Nephron progenitor cell (in vitro differentiated cells): ENCODE measurements at regions not wholly inside any gene's neighbourhood (a gene's known extent, or its start where the extent isn't known, plus 50 kb on each side); places are given as distances from the start of the nearest gene placed in this dataset.

ENCODE experiments used
- DNase-seq: peaks from one replicate; pipeline ENCODE4 v3.0.0; 2021
- H3K27ac Mint-ChIP-seq: 2 replicates; pipeline ENCODE4 v1.8.0; 2021; ENCODE audit warnings: mild to moderate bottlenecking, moderate library complexity, mixed read lengths
- H3K27me3 Mint-ChIP-seq: 2 replicates; pipeline ENCODE4 v1.8.0; 2021; ENCODE audit warnings: mild to moderate bottlenecking, low read depth, mixed read lengths; ENCODE audit not compliant: poor library complexity
- H3K36me3 Mint-ChIP-seq: 2 replicates; pipeline ENCODE4 v1.8.0; 2021; ENCODE audit warnings: low read depth, mixed read lengths
- H3K4me1 Mint-ChIP-seq: 2 replicates; pipeline ENCODE4 v1.8.0; 2021; ENCODE audit warnings: mixed read lengths
- H3K4me3 Mint-ChIP-seq: 2 replicates; pipeline ENCODE4 v1.8.0; 2021; ENCODE audit warnings: mild to moderate bottlenecking, moderate library complexity, mixed read lengths
- H3K9me3 Mint-ChIP-seq: 2 replicates; pipeline ENCODE4 v1.8.0; 2021; ENCODE audit warnings: mild to moderate bottlenecking, moderate library complexity, mixed read lengths
- TF ChIP-seq, protein P1 (sequence below): fragments of 200-600 bp; sonication (generic); IDR thresholded peaks from 2 replicates; pipeline ENCODE4 v1.5.0; 2021; ENCODE audit warnings: antibody characterized with exemption

DNA sequence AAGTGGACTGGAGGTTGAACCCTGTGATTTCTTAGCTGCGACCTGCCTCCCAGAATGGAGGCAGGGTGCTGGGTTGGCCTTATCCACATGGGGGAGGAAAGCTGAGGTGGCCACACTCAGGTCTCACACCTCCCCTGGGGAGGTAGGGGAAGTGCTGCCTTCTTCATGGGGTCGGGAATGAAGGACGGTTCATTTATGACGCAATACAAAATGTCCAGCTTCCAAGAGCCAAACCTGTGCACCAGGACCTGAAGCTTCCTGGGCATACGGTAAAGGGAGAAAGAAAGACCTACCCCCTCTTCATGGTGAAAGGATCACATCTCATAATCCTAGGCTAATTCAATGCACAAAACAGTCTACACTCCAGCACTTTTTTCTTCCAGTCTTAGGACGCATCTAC is 150.6 kb upstream of the CDYL start:
- Mint-ChIP-seq H3K27ac (no peak overlapping the region), H3K36me3 (no peaks in the 10 kb centered on the region), H3K27me3 (no peaks in the 10 kb centered on the region), H3K4me1 (no peaks in the 10 kb centered on the region), H3K4me3 (no peak overlapping the region), H3K9me3 (peaks cover 32% of the 10 kb centered on the region)
- DNase-seq, result no peak
- TF ChIP-seq, protein P1, sequence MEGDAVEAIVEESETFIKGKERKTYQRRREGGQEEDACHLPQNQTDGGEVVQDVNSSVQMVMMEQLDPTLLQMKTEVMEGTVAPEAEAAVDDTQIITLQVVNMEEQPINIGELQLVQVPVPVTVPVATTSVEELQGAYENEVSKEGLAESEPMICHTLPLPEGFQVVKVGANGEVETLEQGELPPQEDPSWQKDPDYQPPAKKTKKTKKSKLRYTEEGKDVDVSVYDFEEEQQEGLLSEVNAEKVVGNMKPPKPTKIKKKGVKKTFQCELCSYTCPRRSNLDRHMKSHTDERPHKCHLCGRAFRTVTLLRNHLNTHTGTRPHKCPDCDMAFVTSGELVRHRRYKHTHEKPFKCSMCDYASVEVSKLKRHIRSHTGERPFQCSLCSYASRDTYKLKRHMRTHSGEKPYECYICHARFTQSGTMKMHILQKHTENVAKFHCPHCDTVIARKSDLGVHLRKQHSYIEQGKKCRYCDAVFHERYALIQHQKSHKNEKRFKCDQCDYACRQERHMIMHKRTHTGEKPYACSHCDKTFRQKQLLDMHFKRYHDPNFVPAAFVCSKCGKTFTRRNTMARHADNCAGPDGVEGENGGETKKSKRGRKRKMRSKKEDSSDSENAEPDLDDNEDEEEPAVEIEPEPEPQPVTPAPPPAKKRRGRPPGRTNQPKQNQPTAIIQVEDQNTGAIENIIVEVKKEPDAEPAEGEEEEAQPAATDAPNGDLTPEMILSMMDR, result no peak

DNA sequence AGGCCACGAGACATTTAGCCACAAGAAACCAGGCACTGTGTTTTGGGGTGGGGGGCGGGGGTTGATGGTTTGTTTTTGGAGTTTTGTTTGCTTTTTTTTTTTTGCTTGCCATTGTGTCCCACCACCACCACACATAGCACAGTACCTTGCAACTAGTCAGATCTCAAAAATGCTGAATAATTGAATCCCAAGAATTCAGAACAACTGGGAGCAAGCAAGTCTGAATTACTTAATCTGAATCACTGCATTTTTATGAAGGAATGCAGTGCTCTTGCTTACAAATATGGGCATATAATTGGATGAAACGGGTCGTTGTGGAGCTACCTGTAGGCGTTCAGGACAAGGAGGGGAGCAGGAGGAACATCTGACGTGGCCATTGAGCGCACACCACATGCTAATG is 151.5 kb upstream of the CDYL start:
- H3K4me1 Mint-ChIP-seq, result no peaks in the 10 kb centered on the region
- DNase-seq, result no peak
- no peak overlapping the region for H3K27ac Mint-ChIP-seq

DNA sequence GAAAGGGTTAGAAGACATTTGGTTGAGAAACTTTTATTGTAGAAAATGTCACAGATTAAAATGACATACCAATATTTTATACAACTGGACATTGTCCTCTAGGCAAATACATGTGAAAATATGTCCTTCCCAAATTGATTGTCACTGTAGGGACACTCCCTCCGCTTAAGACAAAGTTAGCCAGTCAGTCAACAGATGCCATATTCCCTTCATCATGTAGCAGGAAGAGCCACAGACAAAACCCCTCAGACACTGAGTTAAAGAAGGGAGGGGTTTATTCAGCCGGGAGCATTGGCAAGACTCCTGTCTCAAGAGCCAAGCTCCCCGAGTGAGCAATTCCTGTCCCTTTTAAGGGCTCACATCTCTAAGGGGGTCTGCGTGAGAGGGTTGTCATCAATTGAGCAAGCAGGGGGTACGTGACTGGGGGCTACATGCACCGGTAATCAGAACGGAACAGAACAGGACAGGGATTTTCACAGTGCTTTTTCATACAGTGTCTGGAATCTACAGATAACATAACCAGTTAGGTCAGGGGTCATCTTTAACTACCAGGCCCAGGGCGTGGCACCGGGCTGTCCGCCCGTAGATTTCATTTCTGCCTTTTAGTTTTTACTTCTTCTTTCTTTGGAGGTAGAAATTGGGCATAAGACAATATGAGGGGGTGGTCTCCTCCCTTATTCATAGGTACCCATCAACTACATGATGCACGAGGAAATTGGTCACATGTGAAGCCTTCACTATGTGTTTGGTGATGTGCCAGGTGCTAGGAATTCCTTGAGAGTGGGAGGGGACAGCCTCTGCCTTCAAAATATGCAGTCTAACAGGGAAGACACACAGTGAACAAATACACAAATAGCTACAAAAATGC is 155.7 kb upstream of the CDYL start:
- TF ChIP-seq, protein P1, result no peak
- H3K27ac Mint-ChIP-seq, result no peak overlapping the region
- H3K4me3 Mint-ChIP-seq, result no peak overlapping the region
- H3K9me3 Mint-ChIP-seq, result peaks cover 14% of the 10 kb centered on the region
- DNase-seq, result no peak
- H3K36me3 Mint-ChIP-seq, result no peaks in the 10 kb centered on the region
- no peaks in the 10 kb centered on the region for H3K27me3 Mint-ChIP-seq
- H3K4me1 Mint-ChIP-seq, result no peaks in the 10 kb centered on the region

More for the DNA sequence above, 151.5 kb upstream of the CDYL start:
- H3K4me3 Mint-ChIP-seq, result no peak overlapping the region
- H3K27me3 Mint-ChIP-seq, result no peaks in the 10 kb centered on the region
- TF ChIP-seq, protein P1, result no peak
- peaks cover 28% of the 10 kb centered on the region for H3K9me3 Mint-ChIP-seq
- H3K36me3 Mint-ChIP-seq, result no peaks in the 10 kb centered on the region

DNA sequence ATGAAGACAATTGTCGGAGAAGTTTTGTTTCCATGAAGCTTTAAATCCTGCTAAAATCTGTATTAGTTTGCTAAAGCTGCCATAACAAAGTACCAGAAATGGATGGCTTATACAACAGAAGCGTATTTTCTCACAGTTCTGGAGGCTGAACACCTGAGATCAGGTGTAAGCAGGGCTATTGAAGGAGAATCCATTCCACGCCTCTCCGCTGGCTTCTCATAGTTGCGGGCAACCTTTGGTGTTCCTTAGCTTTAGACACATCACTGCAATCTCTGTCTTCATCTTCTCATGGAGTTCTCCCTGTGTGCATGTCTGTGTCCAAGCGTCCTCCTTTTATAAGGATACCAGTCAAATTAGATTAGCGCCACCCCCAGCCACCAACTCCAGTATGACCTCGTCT is 159.9 kb upstream of the CDYL start:
- no peak for DNase-seq

DNA sequence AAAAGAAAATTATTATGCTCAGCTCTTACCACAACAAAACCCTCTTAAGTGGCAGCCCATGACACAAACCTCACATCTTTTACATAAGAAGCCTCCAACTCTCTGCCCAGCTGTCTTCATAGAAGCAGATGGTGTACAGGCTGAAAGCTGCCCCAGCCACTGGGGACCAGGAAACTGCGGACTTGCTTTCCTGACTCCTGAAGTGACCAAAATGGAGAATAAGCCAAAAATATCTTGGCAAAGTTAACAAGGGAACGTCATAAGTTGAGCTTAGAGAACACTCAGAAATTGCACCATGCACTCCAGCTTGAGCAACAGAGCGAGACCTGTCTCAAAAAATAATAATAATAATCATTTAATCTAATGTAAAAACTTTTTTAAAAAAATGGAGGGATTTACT is 160.3 kb upstream of the CDYL start:
- H3K27ac Mint-ChIP-seq, result no peak overlapping the region
- H3K4me1 Mint-ChIP-seq, result peaks cover 21% of the 10 kb centered on the region
- H3K9me3 Mint-ChIP-seq, result peaks cover 16% of the 10 kb centered on the region
- H3K27me3 Mint-ChIP-seq, result peaks cover 7% of the 10 kb centered on the region
- TF ChIP-seq, protein P1, result no peak
- DNase-seq, result no peak
- no peak overlapping the region for H3K4me3 Mint-ChIP-seq
- H3K36me3 Mint-ChIP-seq, result no peaks in the 10 kb centered on the region

More for the DNA sequence above, 159.9 kb upstream of the CDYL start:
- Mint-ChIP-seq H3K4me1 (peaks cover 17% of the 10 kb centered on the region), H3K9me3 (peaks cover 19% of the 10 kb centered on the region), H3K36me3 (no peaks in the 10 kb centered on the region), H3K4me3 (no peak overlapping the region), H3K27me3 (peaks cover 7% of the 10 kb centered on the region), H3K27ac (no peak overlapping the region)
- TF ChIP-seq, protein P1, result no peak

DNA sequence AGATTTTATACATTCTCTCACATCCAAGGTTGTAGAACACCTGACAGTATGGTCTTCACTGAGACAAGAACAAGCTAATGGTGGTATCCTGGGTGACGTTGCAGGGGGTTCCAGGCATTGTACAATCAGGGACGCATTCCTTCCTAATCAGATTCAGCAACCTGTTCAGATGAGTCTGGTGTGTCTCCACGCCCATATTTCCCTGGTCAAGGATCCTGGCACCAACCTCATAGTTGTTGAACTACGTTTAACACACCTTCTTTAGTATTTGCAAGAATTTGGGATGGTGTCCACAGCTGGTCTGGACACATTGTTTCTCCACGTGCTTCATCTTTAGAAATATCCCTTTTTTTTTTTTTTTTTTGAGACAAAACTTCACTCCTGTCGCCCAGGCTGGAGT is 161.0 kb upstream of the CDYL start:
- no peak for DNase-seq
- H3K9me3 Mint-ChIP-seq, result peaks cover 10% of the 10 kb centered on the region
- H3K36me3 Mint-ChIP-seq, result no peaks in the 10 kb centered on the region
- no peak overlapping the region for H3K27ac Mint-ChIP-seq
- TF ChIP-seq, protein P1, result no peak
- H3K4me1 Mint-ChIP-seq, result peaks cover 28% of the 10 kb centered on the region
- no peak overlapping the region for H3K4me3 Mint-ChIP-seq
- H3K27me3 Mint-ChIP-seq, result peaks cover 7% of the 10 kb centered on the region
